Inflammatory macrophage treated with lipopolysaccharide for 4 hours (primary cell): ENCODE measurements at regions not wholly inside any gene's neighbourhood (a gene's known extent, or its start where the extent isn't known, plus 50 kb on each side); places are given as distances from the start of the nearest gene placed in this dataset.
A peak's percentile ranks its signal among the peaks of the same experiment; 100 is the strongest.

Experiments used
- DNase-seq: peaks from one replicate; pipeline ENCODE4 v3.0.0-alpha.2; 2020

GRCh38 chr1:2920421-2921015 is 100.7 kb upstream of the ACTRT2 start:
- DNase-seq: no peak

- no peak for DNase-seq
Observed at GRCh38 chr1:2921970-2922686, 99.1 kb upstream of the ACTRT2 start.

- no peak for DNase-seq
Observed at GRCh38 chr1:2923351-2923750, 97.9 kb upstream of the ACTRT2 start.

- no peak for DNase-seq
Observed at GRCh38 chr1:2925291-2925690, 96.0 kb upstream of the ACTRT2 start.

- no peak for DNase-seq
Observed at GRCh38 chr1:2925918-2926317, 95.3 kb upstream of the ACTRT2 start.

- no peak for DNase-seq
Observed at GRCh38 chr1:2926447-2927055, 94.7 kb upstream of the ACTRT2 start.

- DNase-seq: peak; percentile 11
Observed at GRCh38 chr1:2927393-2928360, 93.6 kb upstream of the ACTRT2 start.

- DNase-seq: no peak
Observed at GRCh38 chr1:2928366-2929325, 92.6 kb upstream of the ACTRT2 start.

- no peak for DNase-seq
Observed at GRCh38 chr1:2929335-2929734, 91.9 kb upstream of the ACTRT2 start.

- DNase-seq: no peak
Observed at GRCh38 chr1:2930016-2930815, 91.1 kb upstream of the ACTRT2 start.

- no peak for DNase-seq
Observed at GRCh38 chr1:2930913-2931723, 90.1 kb upstream of the ACTRT2 start.

- no peak for DNase-seq
Observed at GRCh38 chr1:2931724-2932401, 89.4 kb upstream of the ACTRT2 start.

- no peak for DNase-seq
Observed at GRCh38 chr1:2932671-2933350, 88.5 kb upstream of the ACTRT2 start.

GRCh38 chr1:2933431-2934155 is 87.7 kb upstream of the ACTRT2 start:
- DNase-seq: no peak

- DNase-seq: no peak
Observed at GRCh38 chr1:2934156-2934540, 87.1 kb upstream of the ACTRT2 start.

- no peak for DNase-seq
Observed at GRCh38 chr1:2934642-2935081, 86.6 kb upstream of the ACTRT2 start.

GRCh38 chr1:2935184-2935583 is 86.1 kb upstream of the ACTRT2 start:
- no peak for DNase-seq

GRCh38 chr1:2935751-2936390 is 85.4 kb upstream of the ACTRT2 start:
- no peak for DNase-seq
